A673 (cell line): ENCODE measurements at regions not wholly inside any gene's neighbourhood (a gene's known extent, or its start where the extent isn't known, plus 50 kb on each side); places are given as distances from the start of the nearest gene placed in this dataset.

ENCODE experiments used
- BruUV-seq: library from RNA; stranded (reverse); fragments of 400-500 nt; replicated peaks from 2 replicates; lab custom pipeline; 2021; lab: Mats Ljungman, UMichigan
- CTCF ChIA-PET: fragments of 300-600 bp; sonication (Branson Sonifier 250); formaldehyde crosslinking; loops from one replicate; lab custom pipeline; 2022; ENCODE audit warnings: antibody characterized with exemption; lab: Charles Lee
- POLR2A ChIA-PET: fragments of 300-600 bp; sonication (Branson Sonifier 250); formaldehyde crosslinking; loops from one replicate; lab custom pipeline; 2022; ENCODE audit warnings: antibody characterized with exemption; ENCODE audit not compliant: low non-redundant PET; lab: Charles Lee
- DNase-seq: peaks from one replicate; pipeline ENCODE4 v3.0.0-alpha.2; 2015; ENCODE audit warnings: low spot score
- H3K27ac ChIP-seq: fragments of 200-600 bp; sonication (generic); 2 replicates; pipeline ENCODE4 v1.5.1; 2016; ENCODE audit warnings: mixed run types, low read depth, mild to moderate bottlenecking, mixed read lengths, antibody characterized with exemption, low read length; ENCODE audit not compliant: poor library complexity, severe bottlenecking
- H3K27me3 ChIP-seq: fragments of 200-600 bp; sonication (generic); replicated peaks from 2 replicates; pipeline ENCODE4 v1.6.1; 2017; ENCODE audit warnings: mixed run types, low read depth, mild to moderate bottlenecking, mixed read lengths, antibody characterized with exemption, low read length; ENCODE audit not compliant: insufficient read depth, poor library complexity
- H3K36me3 ChIP-seq: fragments of 200-600 bp; sonication (generic); 2 replicates; pipeline ENCODE4 v1.6.1; 2016; ENCODE audit warnings: mixed run types, mild to moderate bottlenecking, mixed read lengths, antibody characterized with exemption, low read length; ENCODE audit not compliant: insufficient read depth, poor library complexity, severe bottlenecking
- H3K4me1 ChIP-seq: fragments of 200-600 bp; sonication (generic); 2 replicates; pipeline ENCODE4 v1.6.1; 2017; ENCODE audit warnings: mixed run types, mild to moderate bottlenecking, mixed read lengths, antibody characterized with exemption, low read length; ENCODE audit not compliant: insufficient read depth, poor library complexity, severe bottlenecking
- H3K4me3 ChIP-seq: fragments of 200-600 bp; sonication (generic); 2 replicates; pipeline ENCODE4 v1.5.1; 2016; ENCODE audit warnings: low read depth, mixed run types, mild to moderate bottlenecking, mixed read lengths, low read length; ENCODE audit not compliant: poor library complexity, severe bottlenecking
- H3K9me3 ChIP-seq: fragments of 200-600 bp; sonication (generic); 2 replicates; pipeline ENCODE4 v1.6.1; 2016; ENCODE audit warnings: mixed run types, low read depth, mild to moderate bottlenecking, mixed read lengths, antibody characterized with exemption, low read length; ENCODE audit not compliant: poor library complexity, severe bottlenecking
- CTCF ChIP-seq: fragments of 300-800, 200-600 bp; sonication (generic); conservative IDR thresholded peaks from 2 replicates; pipeline ENCODE4 v1.5.1; 2017; ENCODE audit warnings: low read depth, mild to moderate bottlenecking, antibody characterized with exemption, low read length, moderate library complexity, mixed read lengths
- EZH2 ChIP-seq: fragments of 200-600 bp; sonication (generic); IDR thresholded peaks from 2 replicates; pipeline ENCODE4 v1.6.1; 2017; ENCODE audit warnings: borderline replicate concordance, low read depth, mild to moderate bottlenecking, mixed read lengths, antibody characterized with exemption, low read length; ENCODE audit not compliant: poor library complexity, severe bottlenecking
- intact Hi-C: fragments of 100-400 bp; cut with micrococcal nuclease; formaldehyde crosslinking; loops from one replicate; pipeline ENCODE4 v1.10.0; 2022; ENCODE audit not compliant: unreplicated experiment

- no peak for TF ChIP-seq CTCF
- no peak for TF ChIP-seq EZH2
- BruUV-seq = no TSS peak
- Histone ChIP-seq H3K9me3 (no peaks in the 10 kb centered on the region), H3K36me3 (no peaks in the 10 kb centered on the region), H3K4me3 (no peak overlapping the region), H3K27ac (no peak overlapping the region), H3K4me1 (no peaks in the 10 kb centered on the region), H3K27me3 (no peaks in the 10 kb centered on the region)
- intact Hi-C loops = no loop called here
- no peak for DNase-seq
- ChIA-PET CTCF (no interaction called here), POLR2A (no interaction called here)
Observed at GRCh38 chr16:59126486-59126885, 392.4 kb upstream of the GOT2 start.

GRCh38 chr16:59124056-59124455, 389.9 kb upstream of the GOT2 start:
- BruUV-seq = no TSS peak
- no peak overlapping the region for H3K4me3 ChIP-seq
- H3K4me1 ChIP-seq = no peaks in the 10 kb centered on the region
- no peak overlapping the region for H3K27ac ChIP-seq
- TF ChIP-seq EZH2 = no peak
- no peak for TF ChIP-seq CTCF
- intact Hi-C loops = no loop called here
- no peak for DNase-seq
- H3K9me3 ChIP-seq = no peaks in the 10 kb centered on the region
- ChIA-PET POLR2A (no interaction called here), CTCF (no interaction called here)
- H3K36me3 ChIP-seq = no peaks in the 10 kb centered on the region
- no peaks in the 10 kb centered on the region for H3K27me3 ChIP-seq

- TF ChIP-seq CTCF (no peak), EZH2 (no peak)
- CTCF ChIA-PET = no interaction called here
- H3K36me3 ChIP-seq = no peaks in the 10 kb centered on the region
- no peak overlapping the region for H3K27ac ChIP-seq
- intact Hi-C loops = no loop called here
- no peaks in the 10 kb centered on the region for H3K9me3 ChIP-seq
- no peaks in the 10 kb centered on the region for H3K4me1 ChIP-seq
- no peak overlapping the region for H3K4me3 ChIP-seq
- H3K27me3 ChIP-seq = no peaks in the 10 kb centered on the region
- BruUV-seq = no TSS peak
- POLR2A ChIA-PET = no interaction called here
- no peak for DNase-seq
Observed at GRCh38 chr16:59123479-59123878, 389.4 kb upstream of the GOT2 start.
